Astrocyte (in vitro differentiated cells and primary cell): ENCODE measurements at regions not wholly inside any gene's neighbourhood (a gene's known extent, or its start where the extent isn't known, plus 50 kb on each side); places are given as distances from the start of the nearest gene placed in this dataset.
A peak's percentile ranks its signal among the peaks of the same experiment; 100 is the strongest.

Experiments
- DNase-seq: peaks from one replicate; pipeline ENCODE4 v3.0.0-alpha.2; 2010; ENCODE audit warnings: low read depth
- FAIRE-seq: peaks from 2 replicates; lab custom pipeline; 2011; peaks lifted over from hg19 to GRCh38; lab: Jason Lieb, UNC
- H2AFZ ChIP-seq: 2 replicates; pipeline ENCODE4 v1.6.0; 2012; ENCODE audit warnings: low read depth, low read length, inconsistent platforms
- H3K27ac ChIP-seq: 2 replicates; pipeline ENCODE4 v1.5.1; 2011; ENCODE audit warnings: low read depth, low read length, inconsistent platforms
- H3K27me3 ChIP-seq: 2 replicates; pipeline ENCODE4 v1.6.0; 2011; ENCODE audit warnings: low read length, inconsistent platforms; ENCODE audit not compliant: insufficient read depth
- H3K36me3 ChIP-seq: 2 replicates; pipeline ENCODE4 v1.5.1; 2011; ENCODE audit warnings: low read length, inconsistent platforms; ENCODE audit not compliant: insufficient read depth
- H3K4me1 ChIP-seq: 2 replicates; pipeline ENCODE4 v1.5.1; 2011; ENCODE audit warnings: low read length, inconsistent platforms; ENCODE audit not compliant: insufficient read depth
- H3K4me2 ChIP-seq: 2 replicates; pipeline ENCODE4 v1.6.0; 2012; ENCODE audit warnings: low read length, inconsistent platforms
- H3K4me3 ChIP-seq: 2 replicates; pipeline ENCODE4 v1.5.1; 2011; ENCODE audit warnings: low read depth, mild to moderate bottlenecking, low read length, inconsistent platforms; ENCODE audit not compliant: insufficient read depth
- H3K79me2 ChIP-seq: 2 replicates; pipeline ENCODE4 v1.6.0; 2012; ENCODE audit warnings: mild to moderate bottlenecking, low read length, inconsistent platforms; ENCODE audit not compliant: insufficient read depth
- H3K9ac ChIP-seq: 2 replicates; pipeline ENCODE4 v1.6.0; 2012; ENCODE audit warnings: mild to moderate bottlenecking, low read length, inconsistent platforms
- H3K9me3 ChIP-seq: 2 replicates; pipeline ENCODE4 v1.5.1; 2012; ENCODE audit warnings: low read depth, mild to moderate bottlenecking, low read length, inconsistent platforms; ENCODE audit not compliant: insufficient read depth
- H4K20me1 ChIP-seq: 2 replicates; pipeline ENCODE4 v1.6.0; 2012; ENCODE audit warnings: low read length, inconsistent platforms; ENCODE audit not compliant: insufficient read depth
- H3K27ac Mint-ChIP-seq: one replicate; pipeline ENCODE4 v1.8.0; 2021; ENCODE audit warnings: mild to moderate bottlenecking, mixed read lengths; ENCODE audit not compliant: unreplicated experiment
- H3K27me3 Mint-ChIP-seq: one replicate; pipeline ENCODE4 v1.8.0; 2021; ENCODE audit warnings: low read depth, mixed read lengths; ENCODE audit not compliant: unreplicated experiment
- H3K36me3 Mint-ChIP-seq: one replicate; pipeline ENCODE4 v1.8.0; 2021; ENCODE audit warnings: low read depth, mixed read lengths; ENCODE audit not compliant: unreplicated experiment
- H3K4me1 Mint-ChIP-seq: one replicate; pipeline ENCODE4 v1.8.0; 2021; ENCODE audit warnings: low read depth, mixed read lengths; ENCODE audit not compliant: unreplicated experiment
- H3K4me3 Mint-ChIP-seq: one replicate; pipeline ENCODE4 v1.8.0; 2021; ENCODE audit warnings: mild to moderate bottlenecking, moderate library complexity, mixed read lengths; ENCODE audit not compliant: unreplicated experiment
- H3K9me3 Mint-ChIP-seq: one replicate; pipeline ENCODE4 v1.8.0; 2021; ENCODE audit warnings: mild to moderate bottlenecking, mixed read lengths; ENCODE audit not compliant: unreplicated experiment
- EZH2 ChIP-seq: IDR thresholded peaks from 2 replicates; pipeline ENCODE4 v1.6.1; 2012; ENCODE audit warnings: mild to moderate bottlenecking, low read length, inconsistent platforms; ENCODE audit not compliant: insufficient read depth
- TF ChIP-seq, protein P1 (sequence below): IDR thresholded peaks from 2 replicates; pipeline ENCODE4 v1.5.1; 2011; ENCODE audit warnings: low read depth, mild to moderate bottlenecking, inconsistent platforms, low read length, moderate library complexity; ENCODE audit not compliant: insufficient read depth

DNA sequence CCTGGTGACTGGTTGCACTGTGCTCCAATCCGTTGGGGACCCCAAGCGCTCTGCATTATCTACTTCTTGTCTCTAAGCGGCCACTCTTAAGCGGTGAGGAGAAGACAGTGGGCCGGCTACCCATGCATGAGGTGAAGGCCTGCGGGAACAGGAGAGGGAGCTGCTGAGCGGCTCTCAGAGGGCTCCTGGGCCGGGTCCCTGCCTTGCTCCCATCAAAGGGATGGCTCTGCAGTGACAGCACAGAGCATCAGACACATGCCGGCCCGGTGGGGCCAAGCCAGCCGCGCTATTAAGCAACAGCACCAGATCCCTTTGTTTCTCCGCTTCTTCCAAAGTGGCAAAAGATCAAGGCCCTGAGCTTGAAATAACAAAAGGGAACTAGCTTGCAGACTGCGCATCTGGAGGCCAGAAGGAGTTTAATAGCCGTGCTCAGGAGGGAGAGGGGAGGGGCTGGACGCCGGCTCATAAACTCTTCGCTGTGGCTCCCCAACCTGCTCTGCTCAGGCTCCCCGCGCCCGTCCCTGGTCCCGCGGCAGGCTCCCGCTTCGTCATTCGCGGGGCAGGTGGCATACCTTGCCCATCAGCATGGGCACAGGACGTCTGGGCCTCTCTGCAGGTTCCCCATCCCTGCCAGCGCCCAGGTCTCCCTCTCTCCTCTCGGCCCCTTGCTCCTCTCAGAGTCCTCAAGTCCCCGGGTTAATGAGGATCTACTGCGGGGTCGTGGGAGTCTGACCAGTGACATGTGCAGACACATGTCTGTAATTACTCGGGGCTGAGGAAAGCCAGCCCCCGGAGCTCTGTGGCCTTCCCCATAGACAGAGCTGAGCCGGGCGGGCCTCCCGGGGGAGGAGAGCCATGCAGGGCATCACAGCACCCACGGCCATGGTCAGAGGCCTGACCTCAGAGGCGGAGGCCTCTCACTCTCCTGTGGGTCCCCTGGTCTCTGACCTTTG is 96.7 kb downstream of the ASB1 start:
- Mint-ChIP-seq H3K4me3 (no peak overlapping the region), H3K4me1 (no peaks in the 10 kb centered on the region), H3K27ac (no peak overlapping the region), H3K36me3 (no peaks in the 10 kb centered on the region), H3K27me3 (peaks cover 5% of the 10 kb centered on the region), H3K9me3 (peaks cover 2% of the 10 kb centered on the region)
- Histone ChIP-seq H3K4me2 (no peak overlapping the region), H3K9me3 (peaks cover 13% of the 10 kb centered on the region), H3K36me3 (no peaks in the 10 kb centered on the region), H3K27ac (no peak overlapping the region), H3K27me3 (peaks cover 4% of the 10 kb centered on the region), H2AFZ (no peak overlapping the region), H3K4me1 (no peaks in the 10 kb centered on the region), H4K20me1 (no peaks in the 10 kb centered on the region), H3K4me3 (no peak overlapping the region), H3K79me2 (no peaks in the 10 kb centered on the region), H3K9ac (no peak overlapping the region)
- no peak for FAIRE-seq
- TF ChIP-seq EZH2 = no peak
- TF ChIP-seq, protein P1, sequence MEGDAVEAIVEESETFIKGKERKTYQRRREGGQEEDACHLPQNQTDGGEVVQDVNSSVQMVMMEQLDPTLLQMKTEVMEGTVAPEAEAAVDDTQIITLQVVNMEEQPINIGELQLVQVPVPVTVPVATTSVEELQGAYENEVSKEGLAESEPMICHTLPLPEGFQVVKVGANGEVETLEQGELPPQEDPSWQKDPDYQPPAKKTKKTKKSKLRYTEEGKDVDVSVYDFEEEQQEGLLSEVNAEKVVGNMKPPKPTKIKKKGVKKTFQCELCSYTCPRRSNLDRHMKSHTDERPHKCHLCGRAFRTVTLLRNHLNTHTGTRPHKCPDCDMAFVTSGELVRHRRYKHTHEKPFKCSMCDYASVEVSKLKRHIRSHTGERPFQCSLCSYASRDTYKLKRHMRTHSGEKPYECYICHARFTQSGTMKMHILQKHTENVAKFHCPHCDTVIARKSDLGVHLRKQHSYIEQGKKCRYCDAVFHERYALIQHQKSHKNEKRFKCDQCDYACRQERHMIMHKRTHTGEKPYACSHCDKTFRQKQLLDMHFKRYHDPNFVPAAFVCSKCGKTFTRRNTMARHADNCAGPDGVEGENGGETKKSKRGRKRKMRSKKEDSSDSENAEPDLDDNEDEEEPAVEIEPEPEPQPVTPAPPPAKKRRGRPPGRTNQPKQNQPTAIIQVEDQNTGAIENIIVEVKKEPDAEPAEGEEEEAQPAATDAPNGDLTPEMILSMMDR = no peak
- DNase-seq = peak; percentile 26

DNA sequence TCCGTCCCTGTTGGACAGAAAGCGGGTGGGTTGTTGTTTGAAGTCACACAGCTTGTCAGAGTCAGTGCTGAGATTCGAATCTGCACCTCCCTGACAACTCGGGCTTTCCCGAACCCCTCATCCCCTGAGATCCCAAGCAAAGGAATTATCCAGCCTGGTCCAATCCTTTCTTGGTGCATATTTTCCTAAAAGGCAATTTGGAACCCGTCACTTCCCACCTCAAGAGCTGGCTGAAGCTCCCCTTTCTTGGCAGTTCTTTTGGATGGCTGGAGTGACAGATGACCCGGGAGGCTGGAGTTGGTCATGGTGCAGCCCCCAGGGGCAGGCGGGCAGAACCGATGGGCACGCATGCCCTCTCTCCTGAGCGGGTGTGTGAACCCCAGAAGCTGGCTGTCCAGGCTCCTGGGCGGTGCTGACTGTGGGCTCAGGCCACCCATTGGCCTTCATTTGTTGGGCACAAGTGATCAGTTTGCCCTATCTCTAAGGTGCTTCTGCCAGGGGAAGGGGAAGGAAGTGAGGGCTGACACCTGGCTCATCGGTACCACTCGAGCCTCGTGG is 97.8 kb downstream of the ASB1 start:
- peaks cover 4% of the 10 kb centered on the region for H3K27me3 ChIP-seq
- no peaks in the 10 kb centered on the region for H3K4me1 ChIP-seq
- no peak overlapping the region for H3K4me3 Mint-ChIP-seq
- H3K36me3 Mint-ChIP-seq = no peaks in the 10 kb centered on the region
- H3K27me3 Mint-ChIP-seq = peaks cover 5% of the 10 kb centered on the region
- H3K27ac ChIP-seq = no peak overlapping the region
- no peak overlapping the region for H3K4me3 ChIP-seq
- no peak for TF ChIP-seq EZH2
- TF ChIP-seq, protein P1 = no peak
- no peaks in the 10 kb centered on the region for H3K79me2 ChIP-seq
- H3K27ac Mint-ChIP-seq = no peak overlapping the region
- DNase-seq (no peak), FAIRE-seq (no peak)
- H3K4me2 ChIP-seq = no peak overlapping the region
- H3K9ac ChIP-seq = no peak overlapping the region
- no peaks in the 10 kb centered on the region for H4K20me1 ChIP-seq
- no peaks in the 10 kb centered on the region for H3K4me1 Mint-ChIP-seq
- H3K9me3 ChIP-seq = peaks cover 13% of the 10 kb centered on the region
- no peak overlapping the region for H2AFZ ChIP-seq
- peaks cover 2% of the 10 kb centered on the region for H3K9me3 Mint-ChIP-seq
- no peaks in the 10 kb centered on the region for H3K36me3 ChIP-seq

DNA sequence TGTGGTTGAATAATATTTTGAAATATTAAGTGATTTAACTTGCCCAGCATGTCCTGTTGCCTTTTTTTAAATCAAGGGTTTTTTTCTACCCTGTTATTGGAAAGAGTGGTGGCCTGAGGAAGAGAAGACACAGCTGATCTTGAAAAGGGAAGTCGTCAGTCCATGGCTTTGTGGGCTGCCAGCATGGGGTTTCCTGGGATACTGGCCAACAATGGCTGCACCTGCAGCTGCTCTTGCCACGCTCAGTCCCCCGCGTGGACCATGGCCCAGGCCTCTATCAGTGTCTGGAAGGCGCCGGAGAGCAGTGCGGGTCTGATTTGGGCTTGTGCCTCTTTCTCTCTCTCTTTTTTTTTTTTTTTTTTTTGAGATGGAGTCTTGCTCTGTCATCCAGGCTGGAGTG is 99.3 kb downstream of the ASB1 start:
- Histone ChIP-seq H3K36me3 (no peaks in the 10 kb centered on the region), H3K4me3 (no peak overlapping the region), H3K9ac (no peak overlapping the region), H3K9me3 (peaks cover 5% of the 10 kb centered on the region), H3K79me2 (no peaks in the 10 kb centered on the region), H3K4me2 (no peak overlapping the region), H3K27me3 (peaks cover 4% of the 10 kb centered on the region), H3K4me1 (no peaks in the 10 kb centered on the region), H3K27ac (no peak overlapping the region), H2AFZ (no peak overlapping the region), H4K20me1 (no peaks in the 10 kb centered on the region)
- no peak for DNase-seq
- Mint-ChIP-seq H3K27me3 (peaks cover 10% of the 10 kb centered on the region), H3K27ac (no peak overlapping the region), H3K9me3 (peaks cover 8% of the 10 kb centered on the region), H3K4me1 (no peaks in the 10 kb centered on the region), H3K4me3 (no peak overlapping the region), H3K36me3 (peaks cover under 1% of the 10 kb centered on the region)
- TF ChIP-seq EZH2 = no peak
- TF ChIP-seq, protein P1 = no peak
- FAIRE-seq = no peak
